IMR-90 (cell line): ENCODE measurements at regions not wholly inside any gene's neighbourhood (a gene's known extent, or its start where the extent isn't known, plus 50 kb on each side); places are given as distances from the start of the nearest gene placed in this dataset.

ENCODE experiments used
- ATAC-seq: fragments of 200-7000 bp; cut with Tn5 transposase; 2 replicates; pipeline ENCODE4 v1.9.1; 2020; ENCODE audit warnings: low read depth, mild to moderate bottlenecking, moderate library complexity
- BruUV-seq: library from RNA; stranded (reverse); fragments of 400-500 nt; replicated peaks from 2 replicates; lab custom pipeline; 2021; lab: Mats Ljungman, UMichigan
- CTCF ChIA-PET: fragments of 300-600 bp; formaldehyde crosslinking; extraction: SDS; loops from one replicate; lab custom pipeline; 2021; ENCODE audit warnings: antibody characterized with exemption; lab: Yijun Ruan, JAX
- POLR2A ChIA-PET: fragments of 300-600 bp; sonication (Branson Sonifier 250); formaldehyde crosslinking; loops from one replicate; lab custom pipeline; 2022; ENCODE audit warnings: antibody characterized with exemption; ENCODE audit not compliant: unreplicated experiment; lab: Charles Lee
- DNase-seq: peaks from one replicate; pipeline ENCODE4 v3.0.0; 2013
- H2AFZ ChIP-seq: replicated peaks from 2 replicates; pipeline ENCODE3; 2013; ENCODE audit warnings: low read length, mild to moderate bottlenecking; ENCODE audit not compliant: poor library complexity
- H2AK5ac ChIP-seq: 2 replicates; pipeline ENCODE4 v1.6.1; 2013; ENCODE audit warnings: low read depth, low read length, inconsistent platforms
- H2AK9ac ChIP-seq: replicated peaks from 2 replicates; pipeline ENCODE3; 2013; ENCODE audit warnings: mild to moderate bottlenecking, low read depth, low read length, moderate library complexity; ENCODE audit not compliant: poor library complexity
- H2BK120ac ChIP-seq: 2 replicates; pipeline ENCODE4 v1.6.1; 2013; ENCODE audit warnings: low read depth, low read length, inconsistent platforms
- H2BK15ac ChIP-seq: 3 replicates; pipeline ENCODE4 v1.6.1; 2013; ENCODE audit warnings: low read depth, low read length, inconsistent platforms
- H2BK20ac ChIP-seq: 2 replicates; pipeline ENCODE4 v1.6.1; 2013; ENCODE audit warnings: low read depth, mild to moderate bottlenecking, inconsistent platforms, low read length, moderate library complexity
- H2BK5ac ChIP-seq: 2 replicates; pipeline ENCODE4 v1.6.1; 2013; ENCODE audit warnings: mild to moderate bottlenecking, low read depth, low read length, inconsistent platforms; ENCODE audit not compliant: poor library complexity, severe bottlenecking
- H3K14ac ChIP-seq: replicated peaks from 2 replicates; pipeline ENCODE4 v1.6.1; 2013; ENCODE audit warnings: low read depth, low read length, inconsistent platforms
- H3K18ac ChIP-seq: 2 replicates; pipeline ENCODE4 v1.6.1; 2013; ENCODE audit warnings: low read depth, low read length, control low read depth
- H3K23ac ChIP-seq: 2 replicates; pipeline ENCODE4 v1.6.1; 2013; ENCODE audit warnings: low read depth, low read length, inconsistent platforms
- H3K27ac ChIP-seq: 2 replicates; pipeline ENCODE4 v1.5.1; 2013; ENCODE audit warnings: mild to moderate bottlenecking, control low read depth, low read length; ENCODE audit not compliant: insufficient read depth
- H3K27me3 ChIP-seq: 2 replicates; pipeline ENCODE4 v1.6.1; 2013; ENCODE audit warnings: low read length; ENCODE audit not compliant: control insufficient read depth, insufficient read depth
- H3K36me3 ChIP-seq: 2 replicates; pipeline ENCODE4 v1.6.1; 2013; ENCODE audit warnings: low read length, mixed read lengths; ENCODE audit not compliant: control insufficient read depth, insufficient read depth
- H3K4ac ChIP-seq: 2 replicates; pipeline ENCODE4 v1.6.1; 2013; ENCODE audit warnings: low read depth, low read length, inconsistent platforms
- H3K4me1 ChIP-seq: 2 replicates; pipeline ENCODE4 v1.6.1; 2013; ENCODE audit warnings: low read length, mixed read lengths; ENCODE audit not compliant: control insufficient read depth, insufficient read depth
- H3K4me2 ChIP-seq: 2 replicates; pipeline ENCODE4 v1.6.1; 2013; ENCODE audit warnings: low read depth, mild to moderate bottlenecking, control low read depth, low read length, moderate library complexity
- H3K4me3 ChIP-seq: 2 replicates; pipeline ENCODE4 v1.5.1; 2013; ENCODE audit warnings: low read depth, mild to moderate bottlenecking, control low read depth, low read length, moderate library complexity; ENCODE audit not compliant: insufficient read depth
- H3K56ac ChIP-seq: 2 replicates; pipeline ENCODE4 v1.6.1; 2013; ENCODE audit warnings: low read length, inconsistent platforms; ENCODE audit not compliant: insufficient read depth; ENCODE audit errors: extremely low read depth
- H3K79me1 ChIP-seq, 2 experiments: 2 replicates each; pipeline ENCODE4 v1.6.1; 2013; ENCODE audit warnings: low read length in 2 of 2, inconsistent platforms in 1 of 2, low read depth in 1 of 2
- H3K9ac ChIP-seq: 2 replicates; pipeline ENCODE4 v1.6.1; 2013; ENCODE audit warnings: low read depth, low read length, control low read depth
- H3K9me1 ChIP-seq: 2 replicates; pipeline ENCODE4 v1.6.1; 2013; ENCODE audit warnings: low read length, inconsistent platforms; ENCODE audit not compliant: insufficient read depth
- H3K9me3 ChIP-seq: 2 replicates; pipeline ENCODE4 v1.6.1; 2013; ENCODE audit warnings: low read length; ENCODE audit not compliant: control insufficient read depth, insufficient read depth
- H4K20me1 ChIP-seq: 2 replicates; pipeline ENCODE4 v1.6.1; 2013; ENCODE audit warnings: low read length, inconsistent platforms; ENCODE audit not compliant: insufficient read depth
- H4K5ac ChIP-seq: 2 replicates; pipeline ENCODE4 v1.6.1; 2013; ENCODE audit warnings: mild to moderate bottlenecking, low read depth, low read length, control low read depth
- H4K8ac ChIP-seq, 2 experiments: 2 replicates each; pipeline ENCODE4 v1.6.1; 2013; ENCODE audit warnings: low read depth in 2 of 2, low read length in 2 of 2, control low read depth in 1 of 2, inconsistent platforms in 1 of 2
- H4K91ac ChIP-seq: 2 replicates; pipeline ENCODE4 v1.6.1; 2013; ENCODE audit warnings: low read depth, low read length, inconsistent platforms; ENCODE audit not compliant: insufficient read depth
- BHLHE40 ChIP-seq: fragments of 150-350 bp; IDR thresholded peaks from 2 replicates; pipeline ENCODE4 v1.6.1; 2016; ENCODE audit warnings: mild to moderate bottlenecking, low read depth, low read length
- CEBPB ChIP-seq: IDR thresholded peaks from 2 replicates; pipeline ENCODE4 v1.6.1; 2012; ENCODE audit warnings: low read depth, low read length, improper control_type of control experiment
- CHD1 ChIP-seq: IDR thresholded peaks from 2 replicates; pipeline ENCODE4 v1.6.1; 2012; ENCODE audit warnings: low read depth, low read length, improper control_type of control experiment
- CTCF ChIP-seq: conservative IDR thresholded peaks from 2 replicates; pipeline ENCODE4 v1.5.1; 2012; ENCODE audit warnings: mild to moderate bottlenecking, low read depth, low read length, improper control_type of control experiment
- ELK1 ChIP-seq: fragments of 150-350 bp; IDR thresholded peaks from 2 replicates; pipeline ENCODE4 v1.6.1; 2016; ENCODE audit warnings: low read depth, mild to moderate bottlenecking, low read length, moderate library complexity, borderline replicate concordance
- FOS ChIP-seq: fragments of 150-350 bp; IDR thresholded peaks from 2 replicates; pipeline ENCODE4 v1.6.1; 2016; ENCODE audit warnings: low read depth, low read length
- MAZ ChIP-seq: IDR thresholded peaks from 2 replicates; pipeline ENCODE4 v1.6.1; 2012; ENCODE audit warnings: low read depth, mild to moderate bottlenecking, low read length, improper control_type of control experiment, moderate library complexity, borderline replicate concordance
- MXI1 ChIP-seq: IDR thresholded peaks from 2 replicates; pipeline ENCODE4 v1.6.1; 2012; ENCODE audit warnings: low read depth, mild to moderate bottlenecking, low read length, moderate library complexity, borderline replicate concordance
- NFE2L2 ChIP-seq: fragments of 150-350 bp; IDR thresholded peaks from 2 replicates; pipeline ENCODE4 v1.6.1; 2016; ENCODE audit warnings: low read depth, mild to moderate bottlenecking, low read length
- POLR2A ChIP-seq: IDR thresholded peaks from 2 replicates; pipeline ENCODE4 v1.6.1; 2012; ENCODE audit warnings: mild to moderate bottlenecking, low read depth, low read length
- RAD21 ChIP-seq: IDR thresholded peaks from 2 replicates; pipeline ENCODE4 v1.6.1; 2012; ENCODE audit warnings: low read length, improper control_type of control experiment
- RCOR1 ChIP-seq: IDR thresholded peaks from 2 replicates; pipeline ENCODE4 v1.6.1; 2012; ENCODE audit warnings: mild to moderate bottlenecking, low read length, improper control_type of control experiment; ENCODE audit not compliant: insufficient replicate concordance
- RFX5 ChIP-seq: IDR thresholded peaks from 2 replicates; pipeline ENCODE4 v1.8.0; 2012; ENCODE audit warnings: low read depth, mild to moderate bottlenecking, low read length, moderate library complexity
- SMC3 ChIP-seq: fragments of 150-350 bp; IDR thresholded peaks from 2 replicates; pipeline ENCODE4 v1.6.1; 2016; ENCODE audit warnings: low read depth, mild to moderate bottlenecking, antibody characterized with exemption, low read length, moderate library complexity
- USF2 ChIP-seq: fragments of 150-350 bp; IDR thresholded peaks from 2 replicates; pipeline ENCODE4 v1.6.1; 2017; ENCODE audit warnings: mild to moderate bottlenecking, antibody characterized with exemption, low read length, low read depth
- WGBS, 2 experiments: methylation state at CpG; one replicate each; pipeline versions ENCODE4 v1.1.5 to v1.1.7; 2013; ENCODE audit warnings: missing lambda C conversion rate in 2 of 2; ENCODE audit not compliant: insufficient read length in 1 of 2; ENCODE audit errors: extremely low coverage in 2 of 2; 5-methylcytosine and 5-hydroxymethylcytosine counted together
- dilution Hi-C: fragments of 300-500 bp; cut with HindIII; formaldehyde crosslinking; loops from one replicate; pipeline ENCODE4 v1.14.3; 2018; ENCODE audit warnings: low sequenced_read_pairs; ENCODE audit not compliant: unreplicated experiment
- in situ Hi-C: fragments of 300-500 bp; cut with MboI; formaldehyde crosslinking; loops from 3 replicates; pipeline ENCODE4 v1.14.3; 2019; ENCODE audit warnings: low sequenced_read_pairs, inconsistent platforms, mixed read lengths
- intact Hi-C: fragments of 100-400 bp; cut with micrococcal nuclease; formaldehyde crosslinking; loops from 2 replicates; pipeline ENCODE4 v1.10.0; 2022

- CTCF ChIA-PET = no interaction called here
These were observed 248.0 kb downstream of the CDC5L start for GRCh38 chr6:44635486-44635885.

More at GRCh38 chr6:44635486-44635885, 248.0 kb downstream of the CDC5L start:
- DNase-seq = no peak
- H3K14ac ChIP-seq = no peak overlapping the region
- no peak overlapping the region for H2BK5ac ChIP-seq
- no peak overlapping the region for H3K4ac ChIP-seq
- dilution Hi-C loops = no loop called here
- no peak overlapping the region for H4K8ac ChIP-seq
- no peak overlapping the region for H3K23ac ChIP-seq
- no peaks in the 10 kb centered on the region for H3K9me1 ChIP-seq
- H4K20me1 ChIP-seq = no peaks in the 10 kb centered on the region
- H4K5ac ChIP-seq = no peak overlapping the region
- no peak overlapping the region for H2AK5ac ChIP-seq
- TF ChIP-seq RAD21 (no peak), MAZ (no peak), CHD1 (no peak), RFX5 (no peak), RCOR1 (no peak), SMC3 (no peak), CEBPB (no peak), MXI1 (no peak), POLR2A (no peak), ELK1 (no peak), NFE2L2 (no peak), FOS (no peak), BHLHE40 (no peak), USF2 (no peak), CTCF (no peak)
- H3K4me2 ChIP-seq = no peak overlapping the region
- no peaks in the 10 kb centered on the region for H3K36me3 ChIP-seq
- WGBS, 2 experiments = 63% methylated on average over 1 of the region's 4 CpGs; no CpG with 5 or more reads in 1 of the 2 experiments
- H4K91ac ChIP-seq = no peak overlapping the region
- intact Hi-C loops = no loop called here
- no TSS peak for BruUV-seq
- H3K9ac ChIP-seq = no peak overlapping the region
- no peak overlapping the region for H2BK120ac ChIP-seq
- H2AK9ac ChIP-seq = no peak overlapping the region
- no peak overlapping the region for H2BK20ac ChIP-seq
- H3K4me1 ChIP-seq = no peaks in the 10 kb centered on the region
- H3K79me1 ChIP-seq = no peaks in the 10 kb centered on the region
- peaks cover 34% of the 10 kb centered on the region for H3K27me3 ChIP-seq
- no peak overlapping the region for H3K4me3 ChIP-seq
- H3K27ac ChIP-seq = no peak overlapping the region
- 0 out of 2 replicates have a peak, but pooled peaks cover 3% of the 10 kb centered on the region for H3K9me3 ChIP-seq
- in situ Hi-C loops = no loop called here
- POLR2A ChIA-PET = no interaction called here
- H3K18ac ChIP-seq = no peak overlapping the region
- H3K56ac ChIP-seq = no peak overlapping the region
- H2BK15ac ChIP-seq = no peak overlapping the region
- no peak for ATAC-seq
- no peak overlapping the region for H2AFZ ChIP-seq
